Glutamatergic neuron (in vitro differentiated cells): ENCODE measurements at regions not wholly inside any gene's neighbourhood (a gene's known extent, or its start where the extent isn't known, plus 50 kb on each side); places are given as distances from the start of the nearest gene placed in this dataset.
"Not testable (repeated sequence)": the region's sequence is repeated elsewhere in the genome, so short reads cannot be mapped to it uniquely, and the experiment has no call there.

Experiments
- DNase-seq: peaks from one replicate; pipeline ENCODE4 v3.0.0; 2022
- H3K27ac Mint-ChIP-seq: one replicate; pipeline ENCODE4 v1.8.0; 2020; ENCODE audit warnings: mild to moderate bottlenecking, mixed read lengths, inconsistent platforms; ENCODE audit not compliant: unreplicated experiment
- H3K27me3 Mint-ChIP-seq: one replicate; pipeline ENCODE4 v1.8.0; 2020; ENCODE audit warnings: mild to moderate bottlenecking, moderate library complexity, mixed read lengths, inconsistent platforms; ENCODE audit not compliant: unreplicated experiment
- H3K36me3 Mint-ChIP-seq: one replicate; pipeline ENCODE4 v1.8.0; 2020; ENCODE audit warnings: mild to moderate bottlenecking, mixed read lengths, inconsistent platforms; ENCODE audit not compliant: unreplicated experiment
- H3K4me1 Mint-ChIP-seq: one replicate; pipeline ENCODE4 v1.8.0; 2020; ENCODE audit warnings: mild to moderate bottlenecking, low read depth, mixed read lengths, inconsistent platforms; ENCODE audit not compliant: unreplicated experiment
- H3K4me3 Mint-ChIP-seq: one replicate; pipeline ENCODE4 v1.8.0; 2020; ENCODE audit warnings: mild to moderate bottlenecking, mixed read lengths, inconsistent platforms; ENCODE audit not compliant: unreplicated experiment
- H3K9me3 Mint-ChIP-seq: one replicate; pipeline ENCODE4 v1.8.0; 2020; ENCODE audit warnings: mild to moderate bottlenecking, moderate library complexity, mixed read lengths, inconsistent platforms; ENCODE audit not compliant: unreplicated experiment
- CTCF ChIP-seq: fragments of 200-600 bp; sonication (generic); IDR thresholded peaks from one replicate; pipeline ENCODE4 v1.5.0; 2021; ENCODE audit not compliant: partially characterized antibody, unreplicated experiment

- no peaks in the 10 kb centered on the region for H3K9me3 Mint-ChIP-seq
- H3K4me1 Mint-ChIP-seq: no peaks in the 10 kb centered on the region
- H3K27me3 Mint-ChIP-seq: no peaks in the 10 kb centered on the region
- no peaks in the 10 kb centered on the region for H3K36me3 Mint-ChIP-seq
- no peak for DNase-seq
- no peak overlapping the region for H3K4me3 Mint-ChIP-seq
- no peak overlapping the region for H3K27ac Mint-ChIP-seq
- no peak for TF ChIP-seq CTCF
Observed at GRCh38 chr12:13404111-13404628, 207.6 kb downstream of the EMP1 start.

GRCh38 chr12:13391375-13391774 is 194.8 kb downstream of the EMP1 start:
- H3K4me3 Mint-ChIP-seq, H3K36me3 Mint-ChIP-seq, H3K27ac Mint-ChIP-seq, H3K9me3 Mint-ChIP-seq, H3K27me3 Mint-ChIP-seq, DNase-seq, H3K4me1 Mint-ChIP-seq: not testable (repeated sequence)

DNA sequence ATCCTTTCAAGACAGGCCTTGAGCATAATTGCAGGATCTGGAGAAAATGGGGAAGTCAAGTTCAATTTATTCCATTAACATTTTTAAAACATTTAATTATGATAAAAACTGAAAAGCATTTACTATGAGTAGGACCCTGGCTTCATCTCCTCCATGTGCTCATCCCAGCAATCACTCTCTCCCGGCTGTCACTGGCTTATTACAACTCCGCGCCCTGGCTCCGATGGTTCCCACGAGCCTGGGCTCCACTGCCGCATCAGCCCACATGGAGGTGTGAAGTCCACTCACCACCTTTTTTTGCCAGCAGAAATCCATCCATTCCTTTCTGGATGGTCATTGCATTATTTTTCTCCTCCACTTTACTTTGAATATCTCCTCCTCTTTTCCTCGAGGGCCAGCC is 194.4 kb downstream of the EMP1 start:
- TF ChIP-seq CTCF: no peak
- Mint-ChIP-seq H3K27me3 (no peaks in the 10 kb centered on the region), H3K4me1 (no peaks in the 10 kb centered on the region), H3K27ac (no peak overlapping the region), H3K36me3 (no peaks in the 10 kb centered on the region), H3K9me3 (no peaks in the 10 kb centered on the region), H3K4me3 (no peak overlapping the region)
- DNase-seq: no peak

DNA sequence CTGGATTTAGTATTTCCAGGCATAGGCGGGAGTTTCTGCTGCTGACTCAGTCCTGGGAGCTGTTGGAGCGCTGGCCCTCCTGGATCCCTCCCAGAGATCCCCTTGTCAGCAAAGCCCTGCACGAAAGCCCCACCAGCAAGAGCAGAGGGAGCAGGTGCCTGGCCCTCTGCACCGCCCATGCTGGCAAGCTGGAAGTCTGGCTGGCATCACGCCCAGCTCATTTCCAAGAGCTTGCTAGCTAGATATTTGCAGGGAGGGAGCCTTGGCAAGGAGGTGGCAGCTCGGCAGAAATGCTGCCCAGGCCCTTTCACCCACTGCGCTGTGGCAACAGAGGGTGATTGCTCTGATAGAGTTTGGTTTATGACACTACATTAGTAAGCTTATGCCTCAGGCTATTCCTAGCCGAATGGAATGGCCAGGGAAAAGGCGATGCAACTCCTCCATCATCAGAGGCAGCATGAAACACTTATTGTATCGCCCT is 193.9 kb downstream of the EMP1 start:
- no peaks in the 10 kb centered on the region for H3K4me1 Mint-ChIP-seq
- peaks cover under 1% of the 10 kb centered on the region for H3K9me3 Mint-ChIP-seq
- no peak overlapping the region for H3K4me3 Mint-ChIP-seq
- no peak overlapping the region for H3K27ac Mint-ChIP-seq
- no peak for DNase-seq
- no peaks in the 10 kb centered on the region for H3K36me3 Mint-ChIP-seq
- TF ChIP-seq CTCF: no peak
- H3K27me3 Mint-ChIP-seq: no peaks in the 10 kb centered on the region

GRCh38 chr12:13387101-13387500 is 190.6 kb downstream of the EMP1 start:
- H3K4me3 Mint-ChIP-seq: no peak overlapping the region
- H3K9me3 Mint-ChIP-seq: peaks cover 3% of the 10 kb centered on the region
- H3K4me1 Mint-ChIP-seq: no peaks in the 10 kb centered on the region
- DNase-seq: no peak
- H3K27me3 Mint-ChIP-seq: peaks cover 2% of the 10 kb centered on the region
- TF ChIP-seq CTCF: no peak
- H3K36me3 Mint-ChIP-seq: no peaks in the 10 kb centered on the region
- H3K27ac Mint-ChIP-seq: no peak overlapping the region
